GDM1 (cell line): ENCODE measurements at regions not wholly inside any gene's neighbourhood (a gene's known extent, or its start where the extent isn't known, plus 50 kb on each side); places are given as distances from the start of the nearest gene placed in this dataset.

Source experiments
- DNase-seq: peaks from one replicate; lab custom pipeline; 2025; lab: John Stamatoyannopoulos, UW

- DNase-seq: no peak
Measured at GRCh38 chr20:17017232-17017631, 209.6 kb upstream of the PCSK2 start.

- DNase-seq: no peak
Measured at GRCh38 chr20:17021481-17021880, 205.4 kb upstream of the PCSK2 start.

- DNase-seq: no peak
Measured at GRCh38 chr20:17023036-17023435, 203.8 kb upstream of the PCSK2 start.

DNA sequence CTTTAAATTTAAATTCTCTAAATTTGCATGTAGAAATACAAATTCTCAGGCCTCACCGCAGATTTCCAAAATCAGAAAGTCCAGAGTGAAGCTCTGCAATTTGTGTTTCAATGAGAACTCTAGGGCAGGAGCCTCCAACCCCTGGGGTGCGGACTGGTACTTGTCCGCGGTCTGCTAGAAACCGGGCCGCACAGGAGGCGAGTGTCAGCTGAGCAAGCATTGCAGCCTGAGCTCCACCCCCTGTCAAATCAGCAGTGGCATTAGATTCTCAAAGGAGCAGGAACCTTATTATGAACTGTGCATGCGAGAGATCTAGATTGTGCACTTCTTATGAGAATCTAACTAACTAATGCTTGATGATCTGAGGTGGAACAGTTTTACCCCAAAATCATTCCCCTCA is 203.0 kb upstream of the PCSK2 start:
- no peak for DNase-seq

DNA sequence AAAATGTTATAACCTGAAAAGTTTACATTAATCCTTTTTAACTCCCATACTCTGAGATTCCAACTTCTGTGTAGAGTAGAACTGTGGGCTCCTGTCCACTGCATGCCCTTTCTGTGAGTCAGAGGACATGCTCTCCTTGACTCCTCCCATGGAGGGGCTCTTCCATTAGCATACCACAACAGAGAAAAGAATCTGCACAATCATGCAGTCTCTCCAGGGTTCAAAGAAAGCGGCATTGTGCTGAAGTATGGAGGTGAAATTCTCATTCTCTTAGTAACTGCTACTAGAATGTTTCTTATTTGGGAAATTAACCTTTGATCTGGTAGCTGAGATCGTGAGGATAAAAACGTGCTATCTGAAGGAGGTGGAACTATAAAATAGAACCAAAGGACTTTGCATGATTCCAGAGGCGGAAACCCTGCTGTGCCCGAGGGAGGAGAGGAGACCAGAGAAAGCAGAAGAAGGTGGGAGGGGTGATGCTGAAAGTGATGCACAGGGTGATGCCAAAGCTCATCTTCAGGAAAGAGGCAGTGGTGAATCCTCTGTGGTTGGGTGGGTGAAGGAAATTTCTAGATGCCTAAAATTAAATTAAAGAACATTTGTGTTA is 202.2 kb upstream of the PCSK2 start:
- no peak for DNase-seq

DNA sequence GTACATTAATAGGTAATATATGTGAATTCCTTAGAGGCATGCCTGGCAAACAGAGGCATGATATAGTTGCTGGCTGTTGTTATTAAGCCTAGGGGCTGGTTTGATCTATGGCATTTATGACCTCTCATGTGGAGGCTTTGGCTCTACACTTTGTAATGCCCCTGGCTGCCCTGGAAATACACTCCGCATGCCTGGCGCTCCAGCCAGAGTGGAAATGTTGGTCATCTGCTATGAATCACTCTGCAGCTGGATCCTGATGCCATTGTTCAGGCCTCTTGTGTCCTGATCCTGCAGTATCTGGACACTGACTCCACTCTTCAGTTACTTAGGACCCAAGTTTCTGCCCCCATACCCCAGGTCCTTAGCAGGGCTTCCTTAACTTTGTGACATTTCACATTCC is 200.5 kb upstream of the PCSK2 start:
- no peak for DNase-seq

GRCh38 chr20:17029698-17030097 is 197.1 kb upstream of the PCSK2 start:
- no peak for DNase-seq

DNA sequence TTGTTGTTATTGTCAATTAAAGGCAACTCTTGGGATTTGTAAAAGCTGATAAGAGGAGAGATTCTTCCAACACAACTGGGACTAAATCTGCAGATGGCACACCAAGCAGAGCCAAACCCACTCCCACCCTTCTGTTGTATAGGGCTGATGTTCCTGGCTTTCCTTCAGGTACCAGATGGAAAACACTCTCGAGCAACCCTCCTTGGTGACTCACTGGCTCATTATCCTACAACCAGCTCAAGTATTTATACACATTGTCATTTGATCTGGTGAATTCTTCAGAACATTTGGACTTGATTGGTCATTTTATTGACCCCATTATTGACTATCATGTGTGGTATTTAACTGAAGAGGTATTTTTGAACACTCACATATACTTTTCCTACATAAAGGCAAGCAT is 190.3 kb upstream of the PCSK2 start:
- no peak for DNase-seq

DNA sequence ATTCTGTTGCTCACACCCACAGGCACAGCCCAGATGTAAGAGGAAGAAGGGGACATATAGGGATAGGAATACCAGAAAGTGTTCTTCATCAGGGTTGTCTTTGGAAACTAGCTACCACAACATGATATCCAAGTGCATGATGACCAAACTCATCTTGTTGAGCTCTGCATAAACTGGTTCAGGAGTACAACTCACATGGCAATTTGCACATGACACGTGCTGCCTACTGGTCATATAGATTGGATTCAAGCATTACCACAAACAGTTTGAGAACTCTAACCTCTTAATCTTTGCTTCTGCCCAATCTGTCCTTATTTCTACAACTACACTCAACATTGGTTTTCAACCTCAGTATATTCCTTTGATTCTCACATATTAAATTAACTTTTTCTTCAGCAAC is 184.7 kb upstream of the PCSK2 start:
- DNase-seq: no peak

DNA sequence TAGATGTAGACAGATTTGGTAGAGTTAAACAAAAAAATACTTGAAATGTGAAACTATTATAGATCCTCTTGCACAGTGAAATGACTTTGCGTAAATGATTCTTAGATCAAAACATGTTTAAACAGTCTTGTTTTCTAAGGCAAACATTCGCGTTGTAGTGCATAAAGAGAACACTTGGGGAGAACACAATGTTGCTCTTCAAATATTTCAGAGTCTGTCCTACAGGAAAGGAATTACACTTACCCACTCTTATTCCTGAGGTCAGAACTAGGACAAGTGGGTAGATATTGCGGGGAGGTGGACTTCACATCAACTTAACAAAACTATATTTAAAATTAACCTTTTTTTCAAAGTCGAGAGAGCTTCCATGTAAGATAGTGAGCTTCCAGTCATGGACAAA is 183.5 kb upstream of the PCSK2 start:
- no peak for DNase-seq

GRCh38 chr20:17044891-17045290 is 181.9 kb upstream of the PCSK2 start:
- no peak for DNase-seq

DNA sequence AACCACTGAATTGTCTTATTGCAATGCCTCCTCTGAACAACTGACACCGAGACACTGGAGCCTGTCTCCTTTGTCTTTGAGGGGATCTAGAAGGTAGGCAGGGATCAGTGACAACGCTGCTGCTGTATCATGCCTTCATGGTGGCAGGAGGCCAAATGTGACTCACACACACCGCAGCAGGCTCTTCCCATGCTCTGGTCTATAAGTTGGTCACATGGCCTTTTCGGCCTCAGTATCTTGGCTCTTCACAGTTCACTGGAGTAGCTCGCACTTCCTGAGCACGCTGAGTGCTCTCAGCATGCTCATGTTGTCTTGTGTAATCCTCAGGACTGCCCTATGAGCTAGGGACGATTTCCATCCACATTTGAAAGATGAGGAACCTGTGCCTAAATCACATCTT is 167.4 kb upstream of the PCSK2 start:
- DNase-seq: no peak

DNA sequence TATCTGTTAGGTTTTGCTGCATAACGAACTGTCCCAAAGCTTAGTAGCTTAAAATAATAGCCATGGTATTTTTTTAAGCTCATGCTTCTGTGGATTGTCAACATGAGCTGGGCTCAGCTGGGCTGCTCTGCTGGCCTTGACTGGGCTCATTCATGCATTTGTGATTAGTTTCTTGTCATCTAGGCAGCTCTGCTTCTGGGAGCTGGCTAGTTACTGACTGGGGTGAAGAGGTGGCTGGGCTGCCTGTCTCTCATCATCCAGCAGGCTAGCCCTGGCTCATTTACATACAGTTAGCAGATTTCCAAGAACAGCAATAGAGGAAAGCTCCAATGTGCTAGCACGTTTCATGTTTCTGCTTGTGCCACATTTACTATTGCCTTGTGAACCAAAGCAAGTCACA is 165.1 kb upstream of the PCSK2 start:
- DNase-seq: no peak

DNA sequence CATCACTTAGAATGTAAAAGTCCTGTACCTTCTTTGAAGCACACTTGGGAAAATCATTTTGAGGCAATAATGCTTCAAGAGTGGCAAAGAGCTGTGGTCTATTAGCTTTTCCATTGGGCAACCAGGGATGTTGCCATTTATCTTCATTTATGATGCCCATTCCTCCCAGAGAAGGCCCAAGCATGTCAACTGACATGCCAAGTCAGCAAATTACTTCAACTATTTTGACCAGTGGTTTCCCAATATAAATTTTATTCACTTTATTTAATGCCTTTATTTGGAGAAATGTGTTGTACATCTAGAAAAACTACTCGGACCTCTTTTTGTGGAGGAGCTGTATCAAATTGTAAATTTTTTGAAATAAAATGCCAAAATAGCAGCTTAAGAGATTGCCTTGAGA is 164.1 kb upstream of the PCSK2 start:
- no peak for DNase-seq

DNA sequence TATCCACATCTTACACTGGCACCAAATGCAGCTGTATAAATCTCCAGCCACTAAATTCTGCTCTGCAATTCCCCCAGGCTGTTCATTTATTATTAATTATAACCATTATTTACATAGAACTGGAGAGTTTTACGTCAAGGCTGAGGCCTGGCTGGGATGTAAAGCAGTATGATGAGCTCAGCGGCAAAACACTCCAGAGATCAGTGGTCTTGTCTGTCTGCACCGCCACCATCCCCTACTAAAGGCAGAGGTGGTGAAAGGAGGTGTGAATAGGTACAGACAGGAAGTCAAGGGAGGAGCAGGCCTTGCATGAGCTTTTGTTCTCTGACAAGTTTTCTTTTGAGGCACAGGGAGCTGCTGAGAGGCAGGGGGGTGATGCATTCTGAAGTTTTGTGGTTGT is 159.9 kb upstream of the PCSK2 start:
- DNase-seq: no peak

DNA sequence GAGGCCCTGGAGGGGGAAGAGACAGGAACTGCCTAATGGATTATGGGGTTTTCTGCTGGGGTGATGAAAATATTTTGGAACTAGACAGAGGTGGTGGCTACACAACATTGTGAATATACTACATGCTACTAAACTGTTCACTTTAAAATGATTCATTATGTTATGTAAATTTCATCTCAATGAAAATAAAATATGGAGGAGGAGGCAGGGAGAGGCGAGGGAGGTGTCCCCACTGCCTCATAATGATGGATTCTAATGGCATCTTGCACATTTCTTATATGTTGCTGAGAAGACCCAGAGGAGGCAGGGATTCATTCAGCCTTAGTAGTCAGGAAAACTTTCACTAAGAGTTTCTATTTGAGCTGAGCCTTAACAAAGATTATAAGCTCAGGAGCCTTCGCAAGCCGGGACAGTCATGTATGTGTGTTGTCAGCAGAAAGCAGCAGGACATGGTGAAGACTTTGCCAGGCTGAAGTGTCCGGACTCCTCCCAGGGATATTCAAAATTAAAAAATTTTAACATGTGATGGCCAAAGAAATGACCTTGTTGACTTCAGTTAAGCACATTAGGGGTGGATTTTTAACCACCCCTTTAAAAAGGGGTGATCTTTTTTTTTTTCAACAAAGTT is 158.6 kb upstream of the PCSK2 start:
- DNase-seq: no peak

GRCh38 chr20:17077030-17077429 is 149.8 kb upstream of the PCSK2 start:
- DNase-seq: no peak

GRCh38 chr20:17083738-17084137 is 143.1 kb upstream of the PCSK2 start:
- DNase-seq: no peak

GRCh38 chr20:17084909-17085308 is 141.9 kb upstream of the PCSK2 start:
- DNase-seq: no peak

GRCh38 chr20:17093782-17094181 is 133.1 kb upstream of the PCSK2 start:
- DNase-seq: no peak

GRCh38 chr20:17097603-17098002 is 129.2 kb upstream of the PCSK2 start:
- no peak for DNase-seq

DNA sequence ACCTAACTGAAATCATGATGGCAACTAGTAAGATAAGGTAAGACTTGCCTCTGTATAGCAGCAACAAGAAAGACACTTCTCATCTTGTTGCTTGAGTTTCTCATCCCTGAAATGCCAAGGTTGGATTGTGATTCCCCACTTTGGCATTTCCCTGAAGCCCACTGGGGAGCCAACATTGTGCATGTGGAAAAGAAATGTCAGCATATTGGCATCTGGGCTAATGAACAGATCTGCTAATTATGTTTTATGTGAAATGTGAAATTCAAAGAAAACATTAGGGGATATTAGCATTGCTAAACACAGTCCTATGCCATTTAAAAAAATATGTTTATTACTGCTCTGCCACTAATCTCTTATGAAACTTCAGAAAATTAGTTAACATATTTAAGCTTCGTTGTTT is 126.3 kb upstream of the PCSK2 start:
- no peak for DNase-seq

DNA sequence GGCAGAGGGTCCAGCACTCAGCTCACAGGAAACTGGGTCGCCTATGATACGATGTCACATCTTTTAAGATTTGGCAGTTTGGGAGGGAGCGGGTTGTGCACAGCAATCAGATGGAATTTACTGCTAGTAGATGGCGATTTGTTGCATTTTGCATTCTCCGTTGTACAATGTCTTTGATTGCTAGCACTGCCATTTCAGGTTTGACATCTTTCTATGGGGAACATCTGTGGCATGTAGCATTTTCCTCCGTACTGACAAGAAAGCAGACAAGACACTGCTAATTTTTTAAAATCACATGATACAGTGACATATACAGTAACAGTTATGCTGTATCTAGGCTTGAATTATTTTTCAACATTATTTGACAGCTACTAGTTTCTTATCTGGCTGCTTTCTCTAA is 119.7 kb upstream of the PCSK2 start:
- DNase-seq: no peak

DNA sequence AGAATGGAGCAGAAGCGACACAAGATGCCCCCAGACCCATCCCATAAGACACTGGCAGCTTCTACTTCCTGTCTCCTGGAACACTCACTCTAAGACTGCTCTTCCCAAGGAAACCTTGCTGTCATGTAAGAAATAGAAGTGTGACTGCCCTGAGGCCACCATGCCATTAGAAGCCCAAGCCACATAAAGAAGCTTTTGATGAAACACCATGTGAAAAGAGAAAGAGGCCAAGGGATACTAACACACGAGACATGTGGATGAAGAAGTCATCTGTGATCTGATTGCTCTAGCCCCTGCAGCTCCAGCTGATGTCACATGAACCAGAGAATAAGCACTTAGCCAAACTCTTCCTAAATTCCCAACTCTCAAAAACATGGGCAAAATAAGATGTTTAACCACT is 117.9 kb upstream of the PCSK2 start:
- DNase-seq: no peak
